ENCODE measurements at regions not wholly inside any gene's neighbourhood (a gene's known extent, or its start where the extent isn't known, plus 50 kb on each side); places are given as distances from the start of the nearest gene placed in this dataset.

DNA sequence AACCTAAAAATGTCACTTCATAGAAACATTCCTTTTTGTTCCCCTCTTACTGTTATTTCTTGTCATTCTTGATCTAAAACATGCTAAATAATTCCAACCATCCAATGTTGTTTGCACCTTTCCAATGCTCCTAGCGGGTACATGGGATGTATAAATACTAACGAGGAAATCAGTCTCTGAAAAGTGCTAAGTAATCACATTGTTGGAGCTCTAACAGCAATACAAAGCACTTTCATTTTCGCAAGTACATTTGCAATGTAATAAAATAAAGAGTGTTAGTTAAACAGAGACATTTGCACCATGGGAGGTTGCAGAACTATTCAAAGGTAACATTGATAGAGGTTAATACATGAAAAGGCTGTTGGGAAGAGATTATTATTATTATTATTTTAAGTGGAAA is 286.2 kb upstream of the ACVR2A start:
- no peak for DNase-seq (ENCODE audit: low read depth in 3 of 3, low spot score in 1 of 3)

DNA sequence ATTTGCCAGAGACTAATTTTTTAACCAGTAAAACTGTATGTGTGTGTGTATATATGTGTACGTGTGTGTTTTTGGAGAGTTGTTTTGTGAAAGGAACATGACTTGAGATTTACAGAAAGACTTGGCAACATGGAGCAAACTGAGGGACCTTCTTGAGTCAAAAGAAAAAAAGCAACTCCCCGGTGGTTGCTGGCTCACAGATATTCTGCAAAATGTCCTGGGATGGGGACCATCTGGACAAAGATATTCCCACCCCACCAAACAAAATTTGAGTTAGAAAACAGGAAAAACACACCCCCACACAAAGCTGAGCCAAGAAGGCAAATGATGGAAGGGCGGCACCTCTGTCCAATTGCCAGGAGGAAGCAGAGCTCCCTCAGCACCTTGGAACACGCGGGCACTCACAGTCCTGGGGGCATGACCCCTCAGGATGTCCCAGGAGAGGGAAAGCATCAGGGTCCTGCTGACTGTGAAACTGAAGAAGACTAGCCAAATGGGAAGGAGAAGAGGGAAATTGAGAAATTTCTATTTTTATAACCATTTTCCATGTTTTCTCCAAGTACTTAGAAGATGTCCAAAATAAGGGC is 290.2 kb upstream of the ACVR2A start:
- no peak for DNase-seq (ENCODE audit: low read depth in 3 of 3, low spot score in 1 of 3)

GRCh38 chr2:147553775-147554271 is 291.0 kb upstream of the ACVR2A start:
- DNase-seq (ENCODE audit: low read depth in 3 of 3, low spot score in 1 of 3): no peak

- DNase-seq (ENCODE audit: low read depth in 3 of 3, low spot score in 1 of 3): no peak
Measured at GRCh38 chr2:147550995-147551731, 293.7 kb upstream of the ACVR2A start.

- no peak for DNase-seq (ENCODE audit: low read depth in 3 of 3, low spot score in 1 of 3)
Measured at GRCh38 chr2:147549054-147549453, 295.8 kb upstream of the ACVR2A start.

DNA sequence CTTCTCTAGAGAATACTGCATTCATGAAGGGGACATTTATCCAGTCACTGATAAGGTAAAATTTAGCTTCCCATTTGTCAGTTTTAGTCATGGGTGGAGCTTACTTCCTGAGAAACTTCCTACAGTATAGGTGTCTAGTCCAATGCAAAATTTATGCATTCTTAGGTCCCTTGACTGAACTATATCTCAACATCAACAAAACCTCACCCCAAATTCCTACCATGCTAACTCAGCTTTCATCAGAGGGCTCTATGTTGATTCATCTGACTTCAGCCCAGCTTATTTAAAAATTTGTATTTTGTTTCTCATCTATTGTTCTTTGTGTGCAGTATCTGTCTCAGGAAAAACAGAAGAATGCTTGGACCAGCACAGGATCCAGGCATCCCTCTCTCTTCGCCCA is 296.4 kb upstream of the ACVR2A start:
- no peak for DNase-seq (ENCODE audit: low read depth in 3 of 3, low spot score in 1 of 3)

DNA sequence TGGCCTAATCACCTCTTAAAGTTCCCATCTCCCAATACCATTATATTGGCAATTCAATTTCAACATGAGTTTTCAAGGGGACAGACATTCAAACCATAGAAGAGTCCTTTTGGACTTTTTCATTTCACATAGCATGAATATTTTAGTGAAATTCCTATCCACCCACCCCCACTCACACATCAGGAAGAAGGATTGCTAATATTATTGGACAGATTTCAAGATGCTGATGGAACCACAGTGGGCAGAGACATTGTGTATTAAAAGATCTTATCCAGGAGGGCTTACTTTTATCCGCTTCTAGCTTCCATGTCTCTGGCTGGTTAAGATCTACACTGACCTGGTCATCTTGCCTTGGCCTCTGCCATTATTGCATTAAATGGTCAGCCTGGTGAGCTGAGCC is 297.4 kb upstream of the ACVR2A start:
- DNase-seq (ENCODE audit: low read depth in 3 of 3, low spot score in 1 of 3): no peak

- DNase-seq (ENCODE audit: low read depth in 3 of 3, low spot score in 1 of 3): no peak
Measured at GRCh38 chr2:147546109-147546508, 298.7 kb upstream of the ACVR2A start.

DNA sequence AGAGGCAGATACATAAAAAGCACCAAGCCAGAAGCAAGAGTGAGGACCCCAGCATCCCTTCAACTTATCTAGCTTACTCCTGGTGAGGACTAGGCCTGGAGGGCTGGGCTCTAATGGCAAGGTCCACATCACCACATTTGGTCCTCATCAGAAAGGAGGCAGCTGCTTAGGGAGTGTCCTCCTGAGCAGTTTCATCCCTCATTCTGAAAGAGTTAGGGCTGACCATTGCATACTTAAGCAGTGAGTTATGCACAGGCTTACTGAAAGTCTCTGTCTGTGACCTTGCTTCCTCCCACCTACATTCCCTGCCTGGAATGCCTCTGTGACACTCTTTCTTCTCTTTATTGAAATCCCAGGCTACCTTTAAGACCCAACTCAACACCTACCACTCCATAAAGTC is 301.8 kb upstream of the ACVR2A start:
- no peak for DNase-seq (ENCODE audit: low read depth in 3 of 3, low spot score in 1 of 3)

DNA sequence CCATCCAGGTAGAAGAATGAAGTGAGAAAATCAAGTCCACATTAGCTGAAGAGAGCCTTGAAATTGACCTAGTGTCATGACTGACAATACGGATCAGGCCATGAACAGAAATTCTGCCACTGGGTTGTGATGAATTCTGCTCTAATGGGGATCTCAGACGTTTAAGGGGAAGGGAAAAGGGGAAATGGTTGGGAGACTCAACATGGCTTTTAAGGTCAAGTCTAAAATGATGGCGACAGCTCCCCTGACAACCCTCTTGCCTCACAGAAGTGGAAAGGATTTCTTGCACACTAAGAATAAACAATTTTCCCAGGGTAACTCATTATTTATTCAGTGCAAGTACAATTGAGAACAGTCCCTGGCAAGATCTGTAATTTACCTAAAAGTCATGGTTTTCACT is 302.5 kb upstream of the ACVR2A start:
- no peak for DNase-seq (ENCODE audit: low read depth in 3 of 3, low spot score in 1 of 3)

- DNase-seq (ENCODE audit: low read depth in 3 of 3, low spot score in 1 of 3): no peak
Measured at GRCh38 chr2:147541314-147541713, 303.5 kb upstream of the ACVR2A start.

- no peak for DNase-seq (ENCODE audit: low read depth in 3 of 3, low spot score in 1 of 3)
Measured at GRCh38 chr2:147538821-147539220, 306.0 kb upstream of the ACVR2A start.

- no peak for DNase-seq (ENCODE audit: low read depth in 3 of 3, low spot score in 1 of 3)
Measured at GRCh38 chr2:147538088-147538487, 306.7 kb upstream of the ACVR2A start.

DNA sequence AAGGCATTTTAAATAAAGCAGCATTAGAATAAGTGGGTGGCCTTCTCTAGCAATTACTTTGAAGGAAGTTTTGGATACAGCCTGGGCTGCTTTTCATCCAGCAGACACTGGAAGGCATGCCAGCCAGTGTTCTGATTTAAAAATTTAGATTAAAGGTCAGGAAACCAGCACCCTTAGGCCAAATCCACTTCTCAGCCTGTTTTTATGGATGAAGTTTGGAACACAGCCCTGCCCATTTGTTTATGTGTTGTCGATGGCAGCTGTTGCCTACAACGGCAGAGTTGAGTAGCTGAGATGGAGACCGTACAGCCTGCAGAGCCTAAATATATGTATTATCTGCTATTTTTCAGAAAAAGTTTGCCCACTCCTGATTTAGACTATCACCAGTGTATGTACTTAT is 313.6 kb upstream of the ACVR2A start:
- DNase-seq (ENCODE audit: low read depth in 3 of 3, low spot score in 1 of 3): no peak

GRCh38 chr2:147530033-147530432 is 314.8 kb upstream of the ACVR2A start:
- no peak for DNase-seq (ENCODE audit: low read depth in 3 of 3, low spot score in 1 of 3)

DNA sequence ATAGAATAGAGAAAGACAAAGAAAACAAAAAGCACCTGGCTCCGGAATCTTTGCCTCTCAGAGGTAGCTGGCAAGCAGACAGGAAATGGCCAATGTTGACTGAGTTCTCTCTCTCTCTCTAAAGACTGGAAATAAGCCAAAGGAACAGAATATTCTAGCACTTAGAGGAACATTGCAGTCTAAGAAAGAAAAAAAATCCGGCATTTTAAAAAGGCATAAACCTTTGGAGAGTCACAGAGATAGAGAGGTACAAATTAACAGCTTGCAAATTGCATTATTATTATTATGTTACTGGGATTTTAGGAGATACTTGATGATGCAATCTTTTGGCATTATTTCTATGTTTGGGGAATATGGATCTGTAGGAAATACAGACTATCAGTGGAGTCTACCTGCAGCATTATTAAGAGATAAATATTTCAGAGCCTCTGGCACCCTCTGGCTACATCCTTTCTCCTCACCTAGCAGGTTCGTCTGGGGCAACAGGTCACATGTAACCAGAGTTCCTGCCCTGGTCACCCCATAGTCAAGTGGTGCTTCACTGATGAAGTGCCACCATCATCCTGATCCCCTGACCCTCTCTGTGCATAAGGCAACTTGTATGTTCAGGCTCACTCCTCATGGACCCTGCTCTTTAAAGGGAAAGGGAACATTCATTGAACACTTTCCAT is 318.9 kb upstream of the ACVR2A start:
- no peak for DNase-seq (ENCODE audit: low read depth in 3 of 3, low spot score in 1 of 3)

DNA sequence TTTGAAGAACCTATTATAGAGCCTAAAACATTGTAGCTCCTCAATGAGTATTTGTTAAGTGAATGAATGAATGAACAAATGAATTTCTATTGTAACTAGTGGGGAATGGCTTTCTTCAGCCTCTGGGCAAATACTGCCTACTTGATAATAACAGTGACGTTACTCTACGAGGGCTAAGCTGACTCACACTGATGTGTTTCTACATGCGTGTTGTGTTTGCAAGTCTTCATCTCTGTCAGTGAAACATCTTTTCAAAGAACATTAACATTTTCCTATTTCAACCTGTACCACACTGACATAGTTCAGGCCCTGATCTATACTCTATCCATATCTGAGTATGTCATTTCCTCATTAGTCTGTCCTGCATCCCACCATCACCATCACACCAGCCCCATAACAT is 319.9 kb upstream of the ACVR2A start:
- no peak for DNase-seq (ENCODE audit: low read depth in 3 of 3, low spot score in 1 of 3)

DNA sequence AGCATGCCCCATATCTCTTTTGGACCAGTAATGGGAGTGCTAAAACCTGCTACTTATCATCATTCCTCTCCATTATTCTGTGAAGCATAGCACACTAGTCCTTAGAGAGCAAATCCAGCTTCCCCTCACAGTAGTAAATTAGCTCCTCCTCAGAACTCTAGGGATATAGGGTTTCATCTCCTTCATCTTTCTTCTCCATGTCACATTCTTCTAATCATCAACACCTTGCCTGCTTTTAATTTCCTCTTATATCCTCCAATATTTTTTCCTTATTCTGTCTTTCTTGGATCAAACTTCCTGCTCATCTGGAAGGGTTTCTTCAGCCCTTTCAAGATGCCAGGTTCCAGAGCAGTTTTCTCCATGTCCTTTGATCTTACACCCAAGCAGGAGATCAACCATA is 321.4 kb upstream of the ACVR2A start:
- no peak for DNase-seq (ENCODE audit: low read depth in 3 of 3, low spot score in 1 of 3)

- DNase-seq (ENCODE audit: low read depth in 3 of 3, low spot score in 1 of 3): no peak
Measured at GRCh38 chr2:147521936-147522335, 322.9 kb upstream of the ACVR2A start.

- DNase-seq (ENCODE audit: low read depth in 3 of 3, low spot score in 1 of 3): no peak
Measured at GRCh38 chr2:147520817-147521216, 324.0 kb upstream of the ACVR2A start.

DNA sequence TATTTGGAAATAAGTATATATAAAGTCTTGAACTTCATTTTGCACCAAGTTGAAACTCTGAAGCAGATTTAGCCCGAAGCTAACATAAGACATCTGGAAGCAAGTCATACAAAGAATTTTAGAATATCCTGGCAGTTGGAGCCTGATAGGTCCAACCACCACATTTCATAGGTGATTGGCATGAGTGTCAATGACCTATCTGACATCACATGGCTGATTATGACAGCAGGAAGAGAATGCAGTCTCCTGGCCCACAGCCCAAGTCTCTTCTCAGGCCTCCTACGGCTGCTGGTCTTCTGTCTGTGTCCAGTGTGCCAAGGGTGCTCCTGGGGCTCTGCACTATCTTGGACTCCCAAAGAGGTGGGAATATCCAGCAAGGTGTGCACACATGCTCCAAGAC is 325.7 kb upstream of the ACVR2A start:
- no peak for DNase-seq (ENCODE audit: low read depth in 3 of 3, low spot score in 1 of 3)

GRCh38 chr2:147515213-147515612 is 329.6 kb upstream of the ACVR2A start:
- no peak for DNase-seq (ENCODE audit: low read depth in 3 of 3, low spot score in 1 of 3)
